ENCODE measurements at regions not wholly inside any gene's neighbourhood (a gene's known extent, or its start where the extent isn't known, plus 50 kb on each side); places are given as distances from the start of the nearest gene placed in this dataset.

DNA sequence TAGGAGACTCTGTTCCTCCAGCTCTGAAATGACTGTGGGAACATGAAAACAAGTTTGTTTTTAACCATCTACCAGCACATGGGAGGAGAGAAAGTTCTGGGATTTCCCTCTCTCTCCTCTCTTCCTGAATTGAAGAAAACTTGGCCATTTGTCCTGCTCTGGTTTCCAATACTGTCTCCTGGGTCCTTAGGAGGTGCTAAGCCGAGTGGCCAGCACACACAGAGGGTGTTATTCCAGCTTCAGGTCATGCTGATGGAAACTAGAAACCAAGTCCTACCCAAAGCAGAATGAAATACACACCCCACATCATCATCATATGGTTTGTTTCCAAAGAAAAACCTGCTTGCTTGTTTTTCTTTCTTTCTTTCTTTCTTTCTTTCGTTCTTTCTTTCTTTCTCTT is 172.7 kb downstream of the RPLP1 start:
- no peak for DNase-seq (ENCODE audit: low read depth, low spot score)

DNA sequence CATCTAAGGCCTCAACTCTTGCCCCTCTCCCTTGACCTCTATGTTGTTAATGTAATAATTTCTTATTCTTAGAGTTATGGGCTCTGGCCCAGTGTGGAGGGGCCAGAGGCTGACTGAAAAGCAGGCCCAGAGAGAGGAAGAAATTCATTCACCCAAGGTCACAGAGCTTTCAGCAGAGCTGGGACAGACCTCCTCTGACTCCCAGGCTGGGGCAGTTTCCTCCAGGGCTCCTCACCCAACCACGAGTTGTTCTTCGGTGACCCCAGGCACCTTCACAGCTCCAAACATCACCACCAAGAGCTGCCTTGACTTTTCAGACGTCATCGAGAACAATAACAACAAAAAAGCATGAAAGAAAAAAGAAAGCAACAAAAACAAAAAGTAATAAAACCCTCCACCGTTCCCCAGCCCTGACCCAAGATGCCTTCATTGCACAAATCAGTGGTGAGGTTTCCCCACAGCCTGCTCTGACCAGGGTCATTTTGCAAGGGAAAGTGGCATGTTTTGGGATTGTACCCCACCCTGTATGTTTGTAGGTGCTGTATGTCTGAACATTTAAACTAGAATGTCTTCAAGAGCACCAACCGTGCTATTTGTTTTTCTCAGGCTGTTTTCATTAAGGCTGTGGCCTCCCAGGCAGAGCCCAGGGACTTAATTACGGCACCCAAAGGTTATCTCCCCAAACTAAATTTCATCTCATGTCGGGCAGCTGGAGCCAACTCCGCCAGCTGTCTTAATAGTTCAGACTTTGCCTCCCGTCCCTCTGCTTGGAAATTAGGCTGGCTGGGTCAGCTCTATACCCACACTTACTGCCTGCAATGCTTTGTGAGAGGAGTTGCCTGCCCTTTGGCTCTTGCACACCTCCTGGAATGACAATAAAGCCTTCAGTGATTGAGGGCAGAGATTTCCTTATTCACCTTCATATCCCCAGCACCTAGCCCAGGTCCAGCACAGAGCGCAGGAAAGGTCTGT is 173.8 kb downstream of the RPLP1 start:
- no peak for DNase-seq (ENCODE audit: low read depth, low spot score)

DNA sequence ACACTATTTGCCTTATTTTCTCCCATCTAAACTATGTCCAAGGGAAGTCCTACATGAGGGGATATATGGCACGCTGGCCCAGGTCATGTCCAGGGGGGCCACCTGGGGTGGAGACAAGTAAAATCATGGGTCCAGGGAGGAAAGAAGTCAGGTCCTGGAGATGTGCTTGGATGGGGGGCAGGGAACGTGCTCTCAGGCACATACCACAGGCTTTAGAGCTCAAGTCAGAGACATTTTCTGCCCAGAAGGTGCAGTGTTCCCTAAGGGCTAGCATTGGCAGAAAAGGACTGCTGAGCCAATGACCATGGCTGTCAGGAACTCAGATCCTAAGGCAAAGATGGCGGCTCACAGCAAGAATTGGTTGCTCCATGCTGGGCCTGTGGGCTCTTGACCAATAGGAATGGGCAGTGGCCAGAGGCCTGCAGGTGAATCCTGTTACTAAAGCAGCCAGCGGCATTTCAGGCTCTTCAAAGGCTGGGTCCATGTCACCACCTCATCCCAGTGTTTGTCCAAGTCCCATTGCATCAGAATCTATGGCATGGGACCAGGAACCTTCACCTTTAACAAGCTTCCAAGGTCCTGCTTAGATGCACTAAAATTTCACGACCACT is 175.0 kb downstream of the RPLP1 start:
- DNase-seq (ENCODE audit: low read depth, low spot score): no peak

DNA sequence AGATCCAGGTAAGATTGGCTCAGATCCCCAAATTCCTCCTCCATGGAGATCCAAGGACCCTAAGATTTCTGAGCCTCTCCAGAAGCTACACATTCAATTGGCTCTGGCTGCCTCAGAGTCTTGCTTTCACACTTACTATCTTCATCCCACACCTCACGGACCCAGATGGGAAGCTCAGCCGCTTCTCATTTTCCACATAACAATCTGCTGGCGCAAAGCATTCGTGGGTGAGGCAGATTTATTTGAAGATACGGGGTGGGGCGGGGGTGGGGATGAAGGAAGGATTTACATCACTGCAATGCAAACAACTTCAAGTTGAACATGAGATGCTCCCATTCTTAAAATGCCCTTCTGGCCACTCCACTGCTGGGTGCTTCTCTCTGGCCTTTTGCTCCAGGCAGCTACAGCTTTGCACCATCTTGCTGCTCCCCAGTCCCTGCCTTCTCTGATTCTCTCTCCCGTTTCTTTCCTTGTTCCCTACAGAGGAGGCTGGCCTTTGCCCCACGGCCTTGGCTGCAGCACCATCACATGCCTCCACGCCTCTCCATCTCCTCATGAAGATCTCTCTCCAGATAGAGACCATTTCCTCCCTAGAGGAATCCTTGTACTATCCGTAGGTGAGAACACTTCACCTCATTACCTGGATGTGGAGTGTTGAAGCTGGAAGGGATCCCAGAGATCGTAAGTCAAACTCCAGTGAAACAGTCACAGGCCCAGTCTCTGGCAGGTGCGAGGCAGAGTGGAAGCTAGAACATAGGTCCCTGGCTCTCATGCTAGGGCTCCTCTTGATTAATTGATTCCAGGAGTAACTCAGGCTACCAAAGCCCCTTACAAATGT is 175.9 kb downstream of the RPLP1 start:
- no peak for DNase-seq (ENCODE audit: low read depth, low spot score)

DNA sequence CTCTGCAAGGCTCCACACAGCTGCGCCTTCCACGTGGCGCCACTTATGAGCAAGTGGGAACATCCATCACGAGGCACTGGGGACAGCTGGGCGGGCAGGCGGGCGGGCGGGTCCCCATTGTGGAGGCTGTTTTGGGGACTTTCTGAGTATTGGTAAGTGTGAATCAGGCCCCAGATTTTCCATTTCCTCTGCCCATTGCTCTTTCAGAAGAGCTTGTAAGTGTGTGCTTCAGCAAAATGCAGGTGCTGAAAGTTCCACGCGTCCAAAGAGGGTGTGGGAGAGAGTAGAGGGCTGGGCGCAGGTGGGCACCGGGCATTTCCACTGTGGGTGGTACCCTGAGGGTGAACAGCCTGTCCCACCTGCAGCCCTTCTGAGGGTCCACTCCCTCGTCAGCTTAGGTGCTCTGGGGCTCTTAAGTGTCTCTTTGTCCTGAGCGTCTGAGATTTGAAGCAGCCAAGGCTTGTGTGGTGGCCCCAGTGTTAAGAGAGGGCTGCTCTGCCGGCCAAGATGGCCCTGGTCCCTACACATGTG is 177.1 kb downstream of the RPLP1 start:
- DNase-seq (ENCODE audit: low read depth, low spot score): no peak

DNA sequence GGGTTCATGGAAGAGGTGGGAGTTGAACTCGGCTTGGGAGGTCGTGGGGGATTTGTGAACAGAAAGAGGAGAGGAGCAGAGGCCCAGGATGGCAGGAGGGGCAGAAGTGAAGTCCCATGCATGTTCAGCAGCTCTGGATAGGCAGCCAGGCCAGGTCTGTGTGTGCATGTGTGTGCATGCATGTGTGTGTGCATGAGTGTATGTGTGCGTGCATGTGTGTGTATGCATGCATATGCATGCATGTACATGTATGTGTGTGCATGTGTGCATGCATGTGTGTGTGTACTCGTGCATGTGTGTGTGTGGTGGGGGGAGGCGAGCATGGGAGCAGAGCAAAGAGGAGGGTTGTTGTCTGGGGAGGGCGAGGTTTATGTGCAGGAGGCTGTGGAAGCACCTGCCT is 178.4 kb downstream of the RPLP1 start:
- no peak for DNase-seq (ENCODE audit: low read depth, low spot score)

DNA sequence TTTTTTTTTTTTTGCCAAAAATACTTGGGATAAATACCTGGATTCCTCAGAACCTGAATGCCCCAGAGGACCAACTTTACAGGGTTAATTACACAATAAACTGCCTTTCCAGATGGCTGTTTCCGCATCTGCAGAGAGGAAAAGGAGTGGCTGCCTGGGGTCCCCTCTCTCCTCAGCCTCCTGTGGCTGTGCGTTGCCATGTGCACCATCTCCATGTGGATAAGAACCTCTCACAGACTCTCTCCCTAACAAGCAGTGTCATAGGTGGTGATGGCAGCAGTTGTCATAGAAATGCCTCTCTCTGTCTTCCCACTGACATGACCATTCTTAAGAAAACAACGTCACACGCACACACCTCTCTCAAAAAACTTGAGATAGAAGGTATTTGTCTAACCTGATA is 179.4 kb downstream of the RPLP1 start:
- no peak for DNase-seq (ENCODE audit: low read depth, low spot score)

DNA sequence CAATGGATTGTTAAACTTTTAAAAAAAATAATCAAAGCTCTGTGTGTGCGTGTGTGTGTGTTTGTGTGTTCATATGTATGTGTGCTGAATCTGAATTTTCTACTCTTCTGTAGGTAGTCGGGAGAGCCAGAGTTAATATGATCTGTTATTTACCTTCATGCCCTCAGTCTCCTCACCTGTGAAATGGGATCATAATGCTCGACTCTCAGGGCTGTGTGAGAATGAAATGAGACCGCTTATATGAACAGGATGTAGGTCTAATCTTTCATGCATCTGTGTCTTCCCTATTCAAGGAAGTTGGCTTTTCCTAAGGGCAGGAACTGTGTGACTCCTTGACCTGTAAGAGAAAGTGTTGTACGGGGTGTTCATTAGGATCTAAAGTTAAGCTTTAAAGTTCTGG is 182.2 kb downstream of the RPLP1 start:
- DNase-seq (ENCODE audit: low read depth, low spot score): no peak

DNA sequence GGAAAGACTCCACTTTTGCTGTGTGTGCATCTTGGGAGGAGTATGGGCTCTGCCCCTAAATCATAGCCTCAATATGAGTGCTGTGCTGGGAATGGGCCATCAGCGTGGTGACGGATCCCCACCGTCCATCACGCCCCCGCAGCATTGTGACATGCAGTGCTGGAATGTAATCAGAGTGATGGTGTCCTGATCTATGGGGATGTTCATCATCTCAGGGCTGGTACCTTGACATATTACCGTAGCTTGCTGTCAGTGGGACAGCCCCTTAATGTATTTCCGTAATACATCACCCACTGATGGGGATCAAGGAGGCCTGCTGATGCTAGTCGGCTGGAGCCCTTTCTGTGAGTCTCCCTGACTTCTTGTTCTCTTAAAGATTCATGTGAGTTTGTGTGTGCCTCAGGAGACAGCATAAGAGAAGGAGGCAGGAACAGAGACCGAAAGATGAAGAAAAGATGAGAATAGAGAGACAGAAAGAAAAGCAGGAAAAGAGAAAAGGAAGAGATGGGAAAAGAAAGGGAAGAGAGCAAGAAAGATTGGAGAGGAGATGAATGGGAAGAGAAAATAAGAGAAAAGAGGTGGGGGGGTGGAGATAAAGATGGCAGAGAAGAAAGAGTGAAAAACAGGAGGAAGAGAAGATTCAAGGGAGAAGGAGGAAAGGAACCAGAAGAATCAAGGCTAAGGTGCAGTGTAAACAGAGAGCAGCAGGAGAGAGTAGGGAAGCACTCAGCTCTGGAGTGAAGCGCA is 183.7 kb downstream of the RPLP1 start:
- no peak for DNase-seq (ENCODE audit: low read depth, low spot score)

DNA sequence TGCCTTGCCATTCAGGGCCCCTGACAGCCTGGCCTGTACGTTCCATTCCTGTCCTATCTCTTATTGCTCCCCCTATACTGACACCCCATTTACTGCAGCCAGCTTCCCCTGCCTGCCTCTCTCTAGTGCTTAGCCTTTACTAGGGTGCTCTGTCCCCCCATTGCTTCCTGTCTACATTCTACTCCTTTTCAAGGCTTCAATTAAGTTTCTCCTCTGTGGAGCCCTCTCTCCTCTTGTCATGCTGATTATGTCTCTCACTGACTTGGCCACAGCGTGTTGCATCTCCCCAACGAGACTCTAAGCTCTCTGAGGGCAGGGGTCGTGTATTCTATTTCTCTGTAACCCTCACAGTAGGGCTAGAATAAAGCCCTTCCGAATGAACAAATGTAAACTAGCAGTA is 185.2 kb downstream of the RPLP1 start:
- DNase-seq (ENCODE audit: low read depth, low spot score): no peak

DNA sequence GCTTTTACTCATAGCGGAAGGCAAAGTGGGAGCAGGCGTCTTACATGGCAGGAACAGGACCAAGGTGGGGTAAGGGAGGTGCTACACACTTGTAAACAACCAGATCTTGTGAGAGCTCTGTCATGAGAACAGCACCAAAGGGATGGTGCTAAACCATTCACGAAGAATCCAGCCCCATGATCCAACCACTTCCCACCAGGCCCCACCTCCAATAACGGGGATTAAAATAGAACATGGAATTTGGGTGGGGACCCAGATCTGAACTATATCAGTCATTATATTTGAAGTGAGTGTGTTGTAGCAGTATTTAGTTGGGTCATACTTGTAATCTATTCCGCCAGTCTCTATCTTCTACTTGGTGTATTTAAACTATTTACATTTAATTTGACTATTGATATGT is 190.9 kb downstream of the RPLP1 start:
- DNase-seq (ENCODE audit: low read depth, low spot score): no peak

DNA sequence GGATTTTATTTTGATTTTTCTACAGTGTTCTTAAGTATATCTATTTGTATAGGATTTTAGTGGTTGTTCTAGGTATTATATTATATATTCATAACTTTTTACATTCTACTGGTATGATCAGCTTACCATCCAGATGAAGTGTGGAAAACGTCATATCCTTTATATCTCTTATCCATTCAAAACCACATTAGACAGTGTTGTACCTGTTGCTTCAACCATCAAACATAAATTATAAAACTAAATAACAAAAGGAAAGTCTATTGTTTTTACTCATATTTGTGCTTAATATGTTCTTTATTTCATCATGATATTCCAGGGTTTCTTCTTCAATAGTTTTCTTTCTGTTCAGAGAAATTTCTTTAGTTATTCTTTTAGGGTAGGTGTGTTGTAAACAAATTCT is 191.4 kb downstream of the RPLP1 start:
- no peak for DNase-seq (ENCODE audit: low read depth, low spot score)

DNA sequence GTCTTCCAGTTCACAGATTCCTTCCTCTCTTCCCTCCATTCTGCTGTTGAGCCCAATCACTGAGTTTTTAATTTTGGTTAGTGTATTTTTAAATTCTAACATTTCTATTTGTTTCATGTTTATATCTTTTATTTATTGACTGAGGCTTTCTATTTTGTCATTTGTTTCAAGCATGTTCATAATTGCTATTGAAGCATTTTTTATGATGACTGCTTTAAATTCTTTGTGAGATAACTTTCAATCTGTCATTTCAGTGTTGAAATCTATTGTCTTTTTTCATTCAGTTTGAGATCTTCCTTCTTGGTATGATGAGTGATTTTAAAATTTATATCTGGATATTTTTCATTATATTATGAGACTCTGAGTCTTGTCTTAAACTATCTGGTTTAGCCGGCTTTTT is 192.3 kb downstream of the RPLP1 start:
- DNase-seq (ENCODE audit: low read depth, low spot score): no peak

DNA sequence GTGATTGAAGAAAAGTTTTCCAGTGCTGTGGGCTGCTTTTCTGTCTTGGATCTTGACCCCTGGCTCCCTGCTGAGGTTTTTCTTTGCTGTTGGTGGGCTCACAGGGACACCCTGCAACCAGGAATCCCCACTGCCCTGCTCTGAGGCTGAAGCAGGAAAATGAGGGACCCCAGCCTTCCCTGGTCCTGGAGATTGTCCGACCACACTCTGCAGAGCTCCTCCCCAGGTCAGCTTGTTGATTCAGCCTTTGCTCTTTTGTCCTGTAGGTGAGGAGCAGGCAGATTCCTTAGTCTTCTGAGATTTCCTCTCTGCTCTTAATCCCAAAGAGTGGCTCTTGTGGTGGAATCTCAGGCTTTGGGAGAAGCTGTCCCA is 194.5 kb downstream of the RPLP1 start:
- DNase-seq (ENCODE audit: low read depth, low spot score): no peak

DNA sequence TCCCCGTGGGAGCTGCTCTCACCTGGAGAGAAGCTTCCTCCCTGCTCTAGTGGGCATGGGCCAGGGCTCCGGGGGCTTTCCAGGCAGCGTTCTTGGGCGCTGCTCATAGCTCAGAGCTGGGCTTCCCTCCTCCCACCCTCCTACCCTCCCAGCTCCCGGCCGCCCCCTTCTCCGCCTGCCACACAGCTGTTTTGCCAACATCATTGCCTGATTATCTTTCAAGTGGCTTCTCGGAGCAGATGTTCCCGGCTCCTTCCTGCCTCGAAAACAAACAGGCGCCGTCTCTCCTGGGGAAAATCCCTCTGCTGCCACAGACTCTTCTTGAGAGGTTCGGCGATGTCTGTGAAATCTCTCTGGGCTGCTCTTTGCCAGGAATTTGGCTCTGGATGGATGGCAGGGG is 195.6 kb downstream of the RPLP1 start:
- no peak for DNase-seq (ENCODE audit: low read depth, low spot score)

DNA sequence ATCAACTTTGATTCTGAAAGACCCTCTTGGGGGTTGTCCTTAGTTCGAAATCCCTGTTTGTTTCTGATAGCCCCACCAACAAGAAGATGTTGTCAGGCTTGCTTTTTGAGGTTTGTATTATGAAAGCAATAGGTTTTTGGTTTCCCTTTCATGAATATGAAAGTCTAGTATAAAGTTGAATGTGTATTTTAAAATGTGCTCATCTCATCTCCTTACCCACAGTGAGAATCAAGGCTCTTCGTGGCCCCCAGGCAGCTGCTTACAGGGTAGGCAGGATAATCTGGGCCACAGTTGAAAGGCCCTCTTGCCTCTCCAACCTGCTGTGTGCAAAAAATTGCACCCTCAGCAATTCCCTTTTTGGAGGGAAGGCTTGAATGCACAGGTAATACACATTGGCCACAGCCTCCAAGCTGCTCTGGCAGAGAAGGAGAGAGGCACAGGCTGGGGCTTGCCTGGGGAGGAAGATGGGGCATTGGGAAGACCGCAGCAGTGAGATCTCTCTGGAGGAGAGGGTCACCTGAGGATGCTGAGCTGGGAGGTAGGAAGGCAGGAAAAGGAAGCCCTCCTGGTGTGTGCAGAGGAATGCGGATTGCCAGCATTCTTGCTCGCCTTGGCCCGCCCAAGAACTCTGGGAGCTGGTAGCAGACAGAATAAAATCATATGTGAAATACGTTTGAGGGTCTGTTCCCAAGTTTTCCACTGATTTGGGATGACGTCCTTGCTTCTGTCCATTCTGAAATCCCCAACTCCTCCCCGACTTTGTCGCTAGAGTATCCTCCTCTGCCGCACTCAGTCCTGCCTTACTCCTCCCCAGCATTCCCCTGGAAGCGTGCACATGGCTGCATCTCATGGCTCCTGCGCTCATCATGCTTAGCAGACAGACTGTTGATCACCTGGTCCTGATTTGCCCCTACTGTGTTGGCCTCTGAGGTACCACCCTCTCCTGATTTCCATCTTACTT is 196.4 kb downstream of the RPLP1 start:
- no peak for DNase-seq (ENCODE audit: low read depth, low spot score)

DNA sequence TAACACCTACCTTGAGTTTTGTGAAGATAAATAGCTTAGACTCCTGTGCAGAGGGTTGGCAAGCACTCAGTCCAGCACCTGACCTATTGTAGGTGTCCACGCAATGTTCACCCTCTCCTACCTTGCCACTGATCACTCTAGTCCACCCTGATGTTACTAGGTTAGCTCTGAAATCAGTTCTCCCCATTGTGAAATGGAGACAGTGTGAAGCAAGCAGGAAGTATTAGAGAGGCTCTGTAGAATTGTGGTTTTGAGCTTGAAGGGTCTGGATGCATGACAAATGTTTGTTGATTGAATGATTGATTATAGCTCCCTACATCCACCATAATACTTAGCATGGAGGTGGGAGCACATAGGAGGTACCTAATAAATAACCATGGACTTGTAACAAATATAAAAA is 199.7 kb downstream of the RPLP1 start:
- no peak for DNase-seq (ENCODE audit: low read depth, low spot score)

DNA sequence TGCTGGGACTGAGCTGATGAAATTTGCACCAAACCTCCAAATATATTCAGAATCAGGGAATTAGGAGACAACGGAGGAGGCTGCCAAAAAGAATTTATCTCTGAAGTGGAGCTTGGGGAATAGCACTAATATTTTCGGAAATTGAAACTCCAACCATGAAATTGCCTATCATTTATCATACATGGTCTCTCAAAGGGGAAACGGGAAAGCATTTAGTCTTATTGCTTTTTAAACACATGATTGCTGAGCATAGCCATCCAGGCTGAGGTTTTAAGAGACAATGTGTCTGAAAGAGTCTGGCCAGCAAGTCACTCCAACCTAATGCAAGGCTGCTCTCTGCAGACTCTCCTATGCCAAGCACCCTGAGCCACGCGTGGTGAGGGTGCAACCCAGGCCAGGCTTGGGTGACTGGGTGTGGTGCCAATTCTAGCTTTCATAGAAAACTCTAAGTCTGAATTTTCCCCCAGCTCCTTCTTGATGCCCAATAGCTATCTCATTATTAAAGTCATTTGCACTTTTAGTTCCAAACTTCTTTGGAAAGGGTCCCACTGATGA is 200.2 kb downstream of the RPLP1 start:
- no peak for DNase-seq (ENCODE audit: low read depth, low spot score)

DNA sequence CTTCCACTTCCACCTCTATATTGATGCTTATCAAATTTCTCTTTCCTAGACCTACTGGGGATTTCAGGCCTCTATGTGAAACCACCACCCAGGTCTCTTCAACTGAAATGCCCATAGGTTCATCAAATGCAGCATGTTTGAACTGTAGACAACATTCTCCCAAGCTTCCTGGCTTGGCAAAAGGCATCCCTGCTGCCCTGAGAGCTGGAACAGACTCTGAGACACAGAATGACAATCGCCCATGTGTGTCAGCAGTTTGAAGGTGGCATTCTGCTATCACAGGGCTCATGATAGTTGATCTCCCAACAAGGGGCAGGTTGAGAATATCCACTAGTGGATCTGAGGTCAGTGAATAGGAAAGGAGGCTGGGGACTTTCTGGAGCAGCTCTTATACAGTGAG is 200.7 kb downstream of the RPLP1 start:
- no peak for DNase-seq (ENCODE audit: low read depth, low spot score)

DNA sequence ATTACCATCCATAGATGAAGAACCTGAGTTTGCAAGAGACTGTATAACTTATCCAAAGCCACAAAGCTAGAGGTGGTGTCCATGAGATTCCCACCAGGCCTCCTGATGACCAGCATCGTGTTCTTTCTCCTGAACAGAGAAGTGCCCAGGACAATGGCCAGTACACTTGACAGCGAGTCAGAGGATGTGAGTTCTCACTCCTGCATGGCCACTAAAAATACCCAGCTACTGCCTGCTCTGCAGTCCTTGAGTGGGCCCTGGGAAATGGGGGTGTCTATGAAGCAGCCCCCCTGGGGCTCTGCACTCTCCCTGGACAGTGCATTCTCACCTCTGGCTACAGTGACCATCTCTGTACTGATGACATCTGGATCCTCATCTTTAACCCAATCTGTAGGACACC is 201.2 kb downstream of the RPLP1 start:
- no peak for DNase-seq (ENCODE audit: low read depth, low spot score)

Data from smooth muscle cell of the brain vasculature (primary cell).